HG03139 (cell line): ENCODE measurements at regions not wholly inside any gene's neighbourhood (a gene's known extent, or its start where the extent isn't known, plus 50 kb on each side); places are given as distances from the start of the nearest gene placed in this dataset.
"Not testable (repeated sequence)": the region's sequence is repeated elsewhere in the genome, so short reads cannot be mapped to it uniquely, and the experiment has no call there.

Source experiments
- ATAC-seq: cut with Tn5 transposase; IDR thresholded peaks from one replicate; pipeline ENCODE4 v1.9.1; 2021; ENCODE audit not compliant: unreplicated experiment

- no peak for ATAC-seq
Observed at GRCh38 chr15:69552057-69552815, 99.6 kb downstream of the RPLP1 start.

- no peak for ATAC-seq
Observed at GRCh38 chr15:69553686-69554085, 101.1 kb downstream of the RPLP1 start.

GRCh38 chr15:69554279-69554961 is 101.8 kb downstream of the RPLP1 start:
- no peak for ATAC-seq

GRCh38 chr15:69555080-69555479 is 102.5 kb downstream of the RPLP1 start:
- no peak for ATAC-seq

- ATAC-seq, result no peak
Observed at GRCh38 chr15:69556344-69556743, 103.7 kb downstream of the RPLP1 start.

DNA sequence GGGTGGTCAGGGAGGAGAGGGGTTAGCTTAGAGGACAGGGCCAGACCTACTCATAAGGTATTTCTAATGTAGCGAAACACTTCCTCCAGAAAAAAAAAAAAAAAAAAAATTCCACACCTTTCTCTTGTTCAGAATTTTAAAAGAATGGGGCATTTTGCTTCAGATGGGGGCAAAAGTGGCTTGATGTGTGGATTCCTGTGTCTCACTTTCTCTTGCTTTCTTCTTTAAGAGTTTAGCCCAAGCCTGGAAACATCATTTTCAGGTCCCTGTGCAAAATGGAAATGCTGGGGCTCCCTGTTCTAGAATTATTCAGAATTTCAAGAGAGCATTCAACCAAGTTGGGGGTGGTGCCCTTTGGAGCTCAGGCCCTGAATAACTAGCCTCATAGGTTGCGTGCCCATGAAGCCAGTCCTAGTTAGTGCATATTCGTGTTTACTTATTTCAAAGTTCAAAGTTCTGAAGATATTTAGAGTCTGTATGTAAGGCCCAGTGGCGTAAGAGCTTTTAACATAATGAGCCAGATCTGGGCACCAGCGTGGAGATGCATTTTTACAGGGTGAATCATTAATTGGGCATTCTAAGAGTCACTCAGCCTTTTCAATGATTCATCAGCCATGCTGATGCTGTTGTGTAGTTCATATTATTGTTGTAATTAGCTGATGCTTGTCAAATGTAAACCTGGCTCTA is 104.5 kb downstream of the RPLP1 start:
- ATAC-seq, result no peak

- ATAC-seq, result no peak
Observed at GRCh38 chr15:69557707-69558409, 105.2 kb downstream of the RPLP1 start.

GRCh38 chr15:69559440-69560190 is 107.0 kb downstream of the RPLP1 start:
- no peak for ATAC-seq

- ATAC-seq, result no peak
Observed at GRCh38 chr15:69561071-69561784, 108.6 kb downstream of the RPLP1 start.

DNA sequence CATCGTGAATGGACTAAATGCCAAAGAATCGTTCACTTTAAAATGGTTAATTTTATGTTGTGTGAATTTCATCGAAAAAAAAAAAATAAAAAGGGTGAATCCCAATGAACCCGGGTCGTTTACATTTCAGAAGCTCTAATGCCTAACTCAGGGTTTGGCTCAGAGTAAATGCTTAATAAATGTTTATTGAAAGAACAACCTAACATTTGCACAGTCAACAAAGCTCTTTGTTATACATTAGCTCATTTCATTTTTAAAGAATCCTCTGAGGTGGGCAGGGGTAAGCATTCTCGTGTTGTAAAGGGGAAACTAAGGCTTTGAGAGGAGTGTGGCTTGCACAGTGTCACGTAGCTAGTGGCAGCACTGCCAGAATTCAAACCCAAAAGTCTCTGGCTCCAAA is 109.5 kb downstream of the RPLP1 start:
- no peak for ATAC-seq

- no peak for ATAC-seq
Observed at GRCh38 chr15:69562564-69562963, 109.9 kb downstream of the RPLP1 start.

GRCh38 chr15:69565066-69565655 is 112.5 kb downstream of the RPLP1 start:
- ATAC-seq, result no peak

- not testable (repeated sequence) for ATAC-seq
Observed at GRCh38 chr15:69567238-69567760, 114.7 kb downstream of the RPLP1 start.

- no peak for ATAC-seq
Observed at GRCh38 chr15:69568173-69569009, 115.8 kb downstream of the RPLP1 start.

- no peak for ATAC-seq
Observed at GRCh38 chr15:69570454-69570853, 117.8 kb downstream of the RPLP1 start.

DNA sequence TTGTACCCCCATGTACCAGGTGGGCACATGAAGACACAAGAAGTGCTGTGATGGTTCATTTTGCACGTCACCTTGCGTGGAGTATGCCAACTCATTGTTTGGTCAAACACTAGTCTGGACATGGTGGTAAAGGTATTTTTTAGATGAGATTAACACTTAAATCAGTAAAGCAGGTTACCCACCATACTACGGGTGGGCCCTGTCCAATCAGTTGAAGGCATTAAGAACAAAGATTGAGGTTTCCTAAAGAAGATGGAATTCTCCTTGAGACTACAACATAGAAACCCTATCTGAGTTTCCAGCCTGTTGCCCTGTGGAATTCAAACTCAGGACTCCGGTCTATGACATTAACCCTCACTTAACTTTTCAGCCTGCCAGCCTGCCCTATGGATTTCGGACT is 118.4 kb downstream of the RPLP1 start:
- ATAC-seq, result no peak

DNA sequence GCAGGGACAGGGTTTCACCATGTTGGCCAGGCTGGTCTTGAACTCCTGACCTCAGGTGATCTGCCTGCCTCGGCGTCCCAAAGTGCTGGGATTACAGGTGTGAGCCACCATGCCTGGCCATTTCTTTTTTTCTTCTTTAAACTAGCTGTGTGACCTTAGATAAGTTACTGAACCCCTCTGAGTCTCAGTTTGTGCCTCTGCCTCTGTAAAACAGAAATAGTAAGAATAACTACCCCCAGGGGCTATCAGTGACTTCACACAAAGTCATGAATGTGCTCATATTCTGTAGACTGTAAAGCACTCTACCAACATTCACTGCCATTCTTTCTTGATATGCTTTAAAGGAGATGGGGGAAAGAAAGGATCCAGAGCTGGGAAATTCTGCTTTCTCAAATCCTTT is 120.7 kb downstream of the RPLP1 start:
- ATAC-seq, result not testable (repeated sequence)

DNA sequence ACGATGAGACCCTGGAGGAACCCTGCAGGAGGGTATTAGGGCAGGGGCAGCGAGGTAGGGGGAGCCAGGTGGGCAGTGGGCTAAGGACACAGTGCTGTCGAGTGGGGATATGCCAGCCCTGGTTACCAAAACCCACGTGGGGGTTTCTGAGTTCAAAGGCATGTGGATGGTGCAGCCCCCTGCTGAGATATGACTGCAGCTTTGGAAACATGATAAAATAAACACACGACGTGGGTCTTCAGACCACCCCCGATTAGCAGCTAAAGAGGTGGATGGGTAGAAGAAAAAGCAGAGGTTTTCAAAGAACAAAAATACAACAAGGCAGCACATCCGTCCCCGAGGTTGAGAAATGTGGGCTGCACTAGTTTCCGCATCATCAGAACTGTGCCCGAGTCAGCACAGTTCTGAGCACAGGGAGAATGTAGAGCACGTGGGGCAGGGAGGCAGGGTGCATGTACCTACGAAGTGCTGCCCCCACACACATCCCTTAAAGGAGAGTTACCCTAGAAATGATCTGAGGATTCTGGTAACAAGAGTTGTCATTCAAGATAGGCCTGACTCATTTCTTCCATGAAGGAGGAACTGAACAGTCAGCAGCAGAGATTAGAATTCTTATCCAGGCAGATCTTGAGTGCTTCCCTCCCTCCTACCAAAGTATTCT is 121.3 kb downstream of the RPLP1 start:
- no peak for ATAC-seq
